SK-N-SH (cell line): ENCODE measurements at regions not wholly inside any gene's neighbourhood (a gene's known extent, or its start where the extent isn't known, plus 50 kb on each side); places are given as distances from the start of the nearest gene placed in this dataset.

Source experiments
- POLR2AphosphoS5 ChIP-seq: IDR thresholded peaks from 2 replicates; pipeline ENCODE4 v1.6.1; 2012; ENCODE audit warnings: low read depth, low read length
- RXRA ChIP-seq: IDR thresholded peaks from 2 replicates; pipeline ENCODE4 v1.4.0; 2012; ENCODE audit warnings: low read depth, mild to moderate bottlenecking, borderline replicate concordance

DNA sequence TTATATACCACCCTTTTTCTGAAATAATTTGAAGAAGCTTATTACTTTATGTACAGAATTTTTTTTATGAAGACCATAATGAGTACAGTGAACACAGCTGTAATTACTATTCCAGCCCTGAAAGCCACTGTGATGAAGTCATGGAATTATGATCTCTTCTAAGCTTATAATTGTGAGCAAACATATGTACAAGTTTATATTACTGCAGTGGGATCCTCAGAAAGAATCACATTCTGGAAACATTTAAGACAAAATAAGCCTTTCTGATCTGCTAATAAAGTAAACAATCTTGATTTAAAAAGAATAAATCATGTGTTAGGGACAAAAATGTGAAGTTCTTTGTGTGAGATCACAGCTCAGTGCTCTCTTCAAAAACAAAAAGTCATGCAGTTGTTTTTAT, 560.4 kb downstream of the CD109 start:
- TF ChIP-seq POLR2AphosphoS5 (no peak), RXRA (no peak)
